HCT116 (cell line): ENCODE measurements at regions not wholly inside any gene's neighbourhood (a gene's known extent, or its start where the extent isn't known, plus 50 kb on each side); places are given as distances from the start of the nearest gene placed in this dataset.
"Not testable (repeated sequence)": the region's sequence is repeated elsewhere in the genome, so short reads cannot be mapped to it uniquely, and the experiment has no call there.

Experiments used
- ATAC-seq: fragments of 200-7000 bp; cut with Tn5 transposase; 2 replicates; pipeline ENCODE4 v1.9.1; 2020; ENCODE audit warnings: mild to moderate bottlenecking, moderate library complexity
- BruUV-seq: library from RNA; stranded (reverse); fragments of 400-500 nt; replicated peaks from 2 replicates; lab custom pipeline; 2021; lab: Mats Ljungman, UMichigan
- CTCF ChIA-PET: fragments of 300-600 bp; sonication (Branson Sonifier 250); formaldehyde crosslinking; loops from one replicate; lab custom pipeline; 2021; ENCODE audit warnings: antibody characterized with exemption; lab: Charles Lee
- POLR2A ChIA-PET: fragments of 300-600, 350-600 bp; sonication (Branson Sonifier 250); formaldehyde crosslinking; loops from one replicate; lab custom pipeline; 2021; ENCODE audit warnings: antibody characterized with exemption; lab: Charles Lee
- RAD21 ChIA-PET, 2 experiments: fragments of 300-600 bp; sonication (Branson Sonifier 250); formaldehyde crosslinking; loops; one replicate each; lab custom pipeline; 2023; ENCODE audit warnings: low total read pairs in 2 of 2; ENCODE audit not compliant: uncharacterized antibody in 2 of 2, unreplicated experiment in 2 of 2, low non-redundant PET in 1 of 2; lab: Charles Lee
- DNase-seq: peaks from one replicate; pipeline ENCODE4 v3.0.0-alpha.2; 2010; ENCODE audit warnings: low read depth, low spot score
- H2AFZ ChIP-seq: fragments of 200-600 bp; shearing (Covaris generic), sonication (generic); 2 replicates; pipeline ENCODE4 v1.6.1; 2017; ENCODE audit warnings: low read depth, mixed run types, mixed read lengths, antibody characterized with exemption, low read length; ENCODE audit not compliant: poor library complexity, severe bottlenecking
- H3K27ac ChIP-seq: 2 replicates; pipeline ENCODE4 v1.5.1; 2012; ENCODE audit warnings: low read depth, low read length
- H3K27me3 ChIP-seq: fragments of 200-600 bp; sonication (generic); 2 replicates; pipeline ENCODE4 v1.6.1; 2016; ENCODE audit warnings: mixed run types, low read length, mixed read lengths; ENCODE audit not compliant: insufficient read depth
- H3K36me3 ChIP-seq, 2 experiments: fragments of 200-500 bp in 1 of 2; fragments of 200-600 bp in 1 of 2; sonication (Bioruptor generic) in 1 of 2; sonication (generic) in 1 of 2; 2 replicates each; pipeline versions ENCODE4 v1.5.1 to v1.6.1; 2014 to 2016; ENCODE audit warnings: low read length in 2 of 2, inconsistent platforms in 1 of 2, mixed read lengths in 1 of 2, mixed run types in 1 of 2; ENCODE audit not compliant: insufficient read depth in 2 of 2, control insufficient read depth in 1 of 2
- H3K4me1 ChIP-seq, 2 experiments: fragments of 200-600 bp in 1 of 2; sonication (generic) in 1 of 2; 2 replicates each; pipeline versions ENCODE4 v1.5.1 to v1.6.1; 2012 to 2017; ENCODE audit warnings: low read length in 2 of 2, inconsistent platforms in 1 of 2, mild to moderate bottlenecking in 1 of 2, mixed read lengths in 1 of 2, mixed run types in 1 of 2, moderate library complexity in 1 of 2; ENCODE audit not compliant: insufficient read depth in 2 of 2, control insufficient read depth in 1 of 2
- H3K4me2 ChIP-seq: fragments of 200-600 bp; sonication (generic); 2 replicates; pipeline ENCODE4 v1.6.1; 2017; ENCODE audit warnings: mixed run types, low read length, mixed read lengths
- H3K4me3 ChIP-seq, 2 experiments: fragments of 200-600 bp in 1 of 2; sonication (generic) in 1 of 2; replicated peaks in 1 of 2; 2 replicates each; pipeline ENCODE4 v1.5.1; 2011 to 2016; ENCODE audit warnings: low read length in 2 of 2, control low read depth in 1 of 2, low read depth in 1 of 2, mild to moderate bottlenecking in 1 of 2, mixed read lengths in 1 of 2, mixed run types in 1 of 2
- H3K79me2 ChIP-seq: fragments of 200-600 bp; sonication (generic); 2 replicates; pipeline ENCODE4 v1.6.1; 2017; ENCODE audit warnings: mild to moderate bottlenecking, mixed run types, low read length, moderate library complexity, mixed read lengths; ENCODE audit not compliant: insufficient read depth
- H3K9ac ChIP-seq: fragments of 200-600 bp; sonication (generic); 2 replicates; pipeline ENCODE4 v1.6.1; 2016; ENCODE audit warnings: low read length, mixed read lengths
- H3K9me2 ChIP-seq: fragments of 200-600 bp; sonication (generic), shearing (Covaris generic); 2 replicates; pipeline ENCODE4 v1.6.1; 2017; ENCODE audit warnings: mixed run types, mild to moderate bottlenecking, moderate library complexity; ENCODE audit not compliant: insufficient read depth
- H3K9me3 ChIP-seq, 2 experiments: fragments of 200-500 bp in 1 of 2; fragments of 200-600 bp in 1 of 2; sonication (Bioruptor generic) in 1 of 2; sonication (generic) in 1 of 2; 2 replicates each; pipeline ENCODE4 v1.6.1; 2014 to 2017; ENCODE audit warnings: low read length in 2 of 2, mixed read lengths in 2 of 2, inconsistent platforms in 1 of 2, low read depth in 1 of 2, mild to moderate bottlenecking in 1 of 2, mixed run types in 1 of 2, moderate library complexity in 1 of 2; ENCODE audit not compliant: control insufficient read depth in 1 of 2, insufficient read depth in 1 of 2
- H4K20me1 ChIP-seq: fragments of 200-600 bp; sonication (generic), shearing (Covaris generic); 2 replicates; pipeline ENCODE4 v1.6.1; 2017; ENCODE audit warnings: mixed run types, mild to moderate bottlenecking, moderate library complexity; ENCODE audit not compliant: insufficient read depth
- ATF3 ChIP-seq: IDR thresholded peaks from 2 replicates; pipeline ENCODE4 v1.6.1; 2012
- CBX3 ChIP-seq: IDR thresholded peaks from 2 replicates; pipeline ENCODE4 v1.6.1; 2012; ENCODE audit warnings: low read depth
- EGR1 ChIP-seq: IDR thresholded peaks from 2 replicates; pipeline ENCODE4 v1.6.1; 2012; ENCODE audit warnings: low read depth
- ELF1 ChIP-seq: IDR thresholded peaks from 2 replicates; pipeline ENCODE4 v1.6.1; 2012; ENCODE audit warnings: low read depth, borderline replicate concordance
- EZH2 ChIP-seq: fragments of 200-600 bp; sonication (generic); IDR thresholded peaks from 2 replicates; pipeline ENCODE4 v1.6.1; 2017; ENCODE audit warnings: antibody characterized with exemption, mixed run types
- POLR2A ChIP-seq: IDR thresholded peaks from 2 replicates; pipeline ENCODE4 v1.7.0; 2011; ENCODE audit warnings: borderline replicate concordance; ENCODE audit not compliant: insufficient read depth, insufficient read length; ENCODE audit errors: extremely low read depth
- POLR2AphosphoS5 ChIP-seq: IDR thresholded peaks from 2 replicates; pipeline ENCODE4 v1.6.1; 2011; ENCODE audit warnings: mild to moderate bottlenecking, low read depth, low read length, moderate library complexity
- SIN3A ChIP-seq: IDR thresholded peaks from 2 replicates; pipeline ENCODE4 v1.6.1; 2012; ENCODE audit warnings: low read depth
- SP1 ChIP-seq: IDR thresholded peaks from 2 replicates; pipeline ENCODE4 v1.6.1; 2012; ENCODE audit warnings: low read depth
- TCF7L2 ChIP-seq: IDR thresholded peaks from 2 replicates; pipeline ENCODE4 v1.7.0; 2011; ENCODE audit warnings: borderline replicate concordance, inconsistent platforms; ENCODE audit not compliant: insufficient read depth, insufficient read length; ENCODE audit errors: extremely low read depth
- YY1 ChIP-seq: IDR thresholded peaks from 2 replicates; pipeline ENCODE4 v1.6.1; 2011; ENCODE audit warnings: low read length, low read depth, moderate library complexity, mild to moderate bottlenecking; ENCODE audit not compliant: insufficient replicate concordance; ENCODE audit errors: extremely low read depth
- ZFX ChIP-seq: fragments of 450-650 bp; IDR thresholded peaks from 2 replicates; pipeline ENCODE4 v1.6.1; 2017
- ZNF274 ChIP-seq: fragments of 200-500 bp; sonication (Bioruptor generic); IDR thresholded peaks from 2 replicates; pipeline ENCODE4 v1.6.1; 2014; ENCODE audit warnings: mild to moderate bottlenecking, low read depth, low read length, inconsistent platforms
- intact Hi-C: fragments of 100-400 bp; cut with micrococcal nuclease; formaldehyde crosslinking; loops from 2 replicates; pipeline ENCODE4 v1.10.0; 2022
- TF ChIP-seq, protein P1 (sequence below), 3 experiments: fragments of 200-600 bp in 1 of 3; sonication (generic) in 1 of 3; IDR thresholded peaks in 2 of 3; conservative IDR thresholded peaks in 1 of 3; 2 replicates each; pipeline ENCODE4 v1.5.1; 2012 to 2017; ENCODE audit warnings: low read depth in 2 of 3, low read length in 2 of 3, antibody characterized with exemption in 1 of 3, borderline replicate concordance in 1 of 3, control low read depth in 1 of 3, mild to moderate bottlenecking in 1 of 3, mixed read lengths in 1 of 3, mixed run types in 1 of 3, moderate library complexity in 1 of 3; ENCODE audit not compliant: insufficient read depth in 1 of 3
- TF ChIP-seq, protein P2 (sequence below): IDR thresholded peaks from 2 replicates; pipeline ENCODE4 v1.6.1; 2012

GRCh38 chr3:25931967-25932366, 142.1 kb downstream of the OXSM start:
- H3K79me2 ChIP-seq, H2AFZ ChIP-seq, POLR2A ChIA-PET, H4K20me1 ChIP-seq, H3K4me2 ChIP-seq, H3K36me3 ChIP-seq, ATAC-seq, H3K9ac ChIP-seq, H3K27ac ChIP-seq, H3K4me3 ChIP-seq, H3K9me3 ChIP-seq, H3K4me1 ChIP-seq, RAD21 ChIA-PET, H3K9me2 ChIP-seq, DNase-seq, intact Hi-C loops, CTCF ChIA-PET, H3K27me3 ChIP-seq, BruUV-seq: not testable (repeated sequence)

DNA sequence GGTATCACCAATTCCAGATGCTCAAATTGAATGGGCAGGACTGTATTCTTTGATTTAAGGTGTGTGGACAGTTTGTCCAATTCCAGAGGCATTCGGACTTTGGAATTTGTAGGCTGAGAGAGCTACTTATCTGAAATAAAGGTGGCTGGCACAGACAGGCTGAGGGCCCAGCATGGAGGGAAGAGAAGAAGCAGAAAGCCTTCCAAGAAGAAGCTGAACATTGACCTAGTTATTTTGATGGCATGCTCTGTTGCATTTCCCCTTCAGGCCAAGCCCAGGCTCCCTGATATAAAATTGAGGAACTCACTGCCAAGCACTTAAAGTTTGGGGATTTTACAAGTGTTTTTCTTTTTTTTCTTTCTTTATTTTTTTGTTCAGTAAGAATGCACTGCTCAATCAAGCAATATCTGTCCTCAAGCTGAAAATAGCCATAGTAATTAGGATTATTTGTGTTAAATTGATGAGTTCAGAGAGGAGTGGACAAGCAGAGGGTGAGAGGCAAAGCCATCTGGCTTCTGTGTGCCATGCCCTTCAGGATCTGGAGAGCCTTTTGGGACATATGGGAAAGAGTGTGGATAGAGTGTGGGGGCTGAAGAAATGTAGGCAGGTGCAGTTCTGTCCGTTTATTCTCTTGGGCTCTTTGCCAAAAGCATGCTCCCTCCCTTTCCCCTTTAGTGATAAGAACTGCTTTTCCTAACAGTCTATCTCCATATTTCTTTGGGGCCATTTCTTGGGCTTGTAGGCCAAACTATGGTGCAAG, 148.9 kb downstream of the OXSM start:
- no TSS peak for BruUV-seq
- no peak overlapping the region for H3K4me2 ChIP-seq
- POLR2A ChIA-PET = no interaction called here
- ATAC-seq = no peak
- H4K20me1 ChIP-seq = no peaks in the 10 kb centered on the region
- peaks cover 5% of the 10 kb centered on the region for H3K27me3 ChIP-seq
- H3K9me3 ChIP-seq = no peaks in the 10 kb centered on the region
- H2AFZ ChIP-seq = no peak overlapping the region
- H3K36me3 ChIP-seq = no peaks in the 10 kb centered on the region
- H3K9me2 ChIP-seq = no peaks in the 10 kb centered on the region
- DNase-seq = no peak
- no peak overlapping the region for H3K27ac ChIP-seq
- RAD21 ChIA-PET = no interaction called here
- no peaks in the 10 kb centered on the region for H3K79me2 ChIP-seq
- intact Hi-C loops = no loop called here
- TF ChIP-seq SP1 (no peak), ATF3 (no peak), EGR1 (no peak), CBX3 (no peak), ZNF274 (no peak), SIN3A (no peak), POLR2AphosphoS5 (no peak), POLR2A (no peak), EZH2 (no peak), ZFX (no peak), TCF7L2 (no peak), YY1 (no peak), ELF1 (no peak)
- TF ChIP-seq, protein P1, sequence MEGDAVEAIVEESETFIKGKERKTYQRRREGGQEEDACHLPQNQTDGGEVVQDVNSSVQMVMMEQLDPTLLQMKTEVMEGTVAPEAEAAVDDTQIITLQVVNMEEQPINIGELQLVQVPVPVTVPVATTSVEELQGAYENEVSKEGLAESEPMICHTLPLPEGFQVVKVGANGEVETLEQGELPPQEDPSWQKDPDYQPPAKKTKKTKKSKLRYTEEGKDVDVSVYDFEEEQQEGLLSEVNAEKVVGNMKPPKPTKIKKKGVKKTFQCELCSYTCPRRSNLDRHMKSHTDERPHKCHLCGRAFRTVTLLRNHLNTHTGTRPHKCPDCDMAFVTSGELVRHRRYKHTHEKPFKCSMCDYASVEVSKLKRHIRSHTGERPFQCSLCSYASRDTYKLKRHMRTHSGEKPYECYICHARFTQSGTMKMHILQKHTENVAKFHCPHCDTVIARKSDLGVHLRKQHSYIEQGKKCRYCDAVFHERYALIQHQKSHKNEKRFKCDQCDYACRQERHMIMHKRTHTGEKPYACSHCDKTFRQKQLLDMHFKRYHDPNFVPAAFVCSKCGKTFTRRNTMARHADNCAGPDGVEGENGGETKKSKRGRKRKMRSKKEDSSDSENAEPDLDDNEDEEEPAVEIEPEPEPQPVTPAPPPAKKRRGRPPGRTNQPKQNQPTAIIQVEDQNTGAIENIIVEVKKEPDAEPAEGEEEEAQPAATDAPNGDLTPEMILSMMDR (IDR thresholded peaks at IDR 0.05 in 2 of 3, conservative IDR thresholded peaks at IDR 0.05 in 1 of 3; ENCODE audit: borderline replicate concordance in 1 of 3, insufficient read depth in 1 of 3, low read depth in 2 of 3, low read length in 2 of 3) = no peak
- TF ChIP-seq, protein P2, sequence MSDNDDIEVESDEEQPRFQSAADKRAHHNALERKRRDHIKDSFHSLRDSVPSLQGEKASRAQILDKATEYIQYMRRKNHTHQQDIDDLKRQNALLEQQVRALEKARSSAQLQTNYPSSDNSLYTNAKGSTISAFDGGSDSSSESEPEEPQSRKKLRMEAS = no peak
- no peak overlapping the region for H3K9ac ChIP-seq
- CTCF ChIA-PET = no interaction called here
- no peaks in the 10 kb centered on the region for H3K4me1 ChIP-seq
- H3K4me3 ChIP-seq = no peak overlapping the region
